Chondrocyte (in vitro differentiated cells): ENCODE measurements at regions not wholly inside any gene's neighbourhood (a gene's known extent, or its start where the extent isn't known, plus 50 kb on each side); places are given as distances from the start of the nearest gene placed in this dataset.
"Not testable (repeated sequence)": the region's sequence is repeated elsewhere in the genome, so short reads cannot be mapped to it uniquely, and the experiment has no call there.

Source experiments
- DNase-seq: peaks from one replicate; pipeline ENCODE4 v3.0.0; 2021; ENCODE audit warnings: mixed read lengths, low spot score
- H3K27ac Mint-ChIP-seq: one replicate; pipeline ENCODE4 v1.8.0; 2021; ENCODE audit warnings: mild to moderate bottlenecking, moderate library complexity, mixed read lengths; ENCODE audit not compliant: unreplicated experiment
- H3K27me3 Mint-ChIP-seq: 2 replicates; pipeline ENCODE4 v1.8.0; 2021; ENCODE audit warnings: low read depth, mixed read lengths
- H3K36me3 Mint-ChIP-seq: 2 replicates; pipeline ENCODE4 v1.8.0; 2021; ENCODE audit warnings: low read depth, mixed read lengths
- H3K4me1 Mint-ChIP-seq: 2 replicates; pipeline ENCODE4 v1.8.0; 2021; ENCODE audit warnings: low read depth, mild to moderate bottlenecking, mixed read lengths
- H3K4me3 Mint-ChIP-seq: one replicate; pipeline ENCODE4 v1.8.0; 2021; ENCODE audit warnings: mild to moderate bottlenecking, moderate library complexity, mixed read lengths; ENCODE audit not compliant: unreplicated experiment
- H3K9me3 Mint-ChIP-seq: 2 replicates; pipeline ENCODE4 v1.8.0; 2021; ENCODE audit warnings: low read depth, mixed read lengths
- TF ChIP-seq, protein P1 (sequence below): fragments of 200-600 bp; sonication (generic); IDR thresholded peaks from 2 replicates; pipeline ENCODE4 v1.5.0; 2021; ENCODE audit warnings: antibody characterized with exemption, mild to moderate bottlenecking, moderate library complexity

- H3K4me3 Mint-ChIP-seq, H3K27me3 Mint-ChIP-seq, H3K36me3 Mint-ChIP-seq, DNase-seq: not testable (repeated sequence)
- Mint-ChIP-seq H3K9me3 (peaks cover 14% of the 10 kb centered on the region), H3K27ac (peak overlapping the region; percentile 39), H3K4me1 (peaks cover 18% of the 10 kb centered on the region)
Observed at GRCh38 chr3:192968901-192969300, 51.2 kb upstream of the MB21D2 start.

DNA sequence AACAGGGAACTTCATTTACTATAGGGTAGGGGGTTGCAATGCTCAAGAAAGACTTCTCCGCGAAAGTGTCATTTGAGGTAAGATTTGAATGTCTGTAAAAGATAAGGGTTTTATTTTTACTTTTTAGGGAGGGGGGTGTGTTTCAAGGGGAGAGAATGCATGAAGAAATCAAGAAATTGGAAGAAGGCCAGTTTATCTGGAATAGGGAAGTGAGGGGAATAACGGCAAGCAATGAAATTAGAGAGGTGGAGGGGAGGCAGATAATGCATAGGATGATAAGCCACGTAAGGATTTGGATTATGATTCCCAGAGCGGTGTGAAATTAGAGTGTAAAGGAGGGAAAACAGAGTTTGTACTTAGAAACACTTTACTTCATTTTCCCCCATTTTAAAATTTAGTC is 63.0 kb upstream of the MB21D2 start:
- H3K4me3 Mint-ChIP-seq = no peak overlapping the region
- peaks cover 17% of the 10 kb centered on the region for H3K9me3 Mint-ChIP-seq
- H3K4me1 Mint-ChIP-seq = no peaks in the 10 kb centered on the region
- TF ChIP-seq, protein P1, sequence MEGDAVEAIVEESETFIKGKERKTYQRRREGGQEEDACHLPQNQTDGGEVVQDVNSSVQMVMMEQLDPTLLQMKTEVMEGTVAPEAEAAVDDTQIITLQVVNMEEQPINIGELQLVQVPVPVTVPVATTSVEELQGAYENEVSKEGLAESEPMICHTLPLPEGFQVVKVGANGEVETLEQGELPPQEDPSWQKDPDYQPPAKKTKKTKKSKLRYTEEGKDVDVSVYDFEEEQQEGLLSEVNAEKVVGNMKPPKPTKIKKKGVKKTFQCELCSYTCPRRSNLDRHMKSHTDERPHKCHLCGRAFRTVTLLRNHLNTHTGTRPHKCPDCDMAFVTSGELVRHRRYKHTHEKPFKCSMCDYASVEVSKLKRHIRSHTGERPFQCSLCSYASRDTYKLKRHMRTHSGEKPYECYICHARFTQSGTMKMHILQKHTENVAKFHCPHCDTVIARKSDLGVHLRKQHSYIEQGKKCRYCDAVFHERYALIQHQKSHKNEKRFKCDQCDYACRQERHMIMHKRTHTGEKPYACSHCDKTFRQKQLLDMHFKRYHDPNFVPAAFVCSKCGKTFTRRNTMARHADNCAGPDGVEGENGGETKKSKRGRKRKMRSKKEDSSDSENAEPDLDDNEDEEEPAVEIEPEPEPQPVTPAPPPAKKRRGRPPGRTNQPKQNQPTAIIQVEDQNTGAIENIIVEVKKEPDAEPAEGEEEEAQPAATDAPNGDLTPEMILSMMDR = no peak
- DNase-seq = no peak
- no peak overlapping the region for H3K27ac Mint-ChIP-seq
- peaks cover 5% of the 10 kb centered on the region for H3K36me3 Mint-ChIP-seq
- peaks cover 14% of the 10 kb centered on the region for H3K27me3 Mint-ChIP-seq

DNA sequence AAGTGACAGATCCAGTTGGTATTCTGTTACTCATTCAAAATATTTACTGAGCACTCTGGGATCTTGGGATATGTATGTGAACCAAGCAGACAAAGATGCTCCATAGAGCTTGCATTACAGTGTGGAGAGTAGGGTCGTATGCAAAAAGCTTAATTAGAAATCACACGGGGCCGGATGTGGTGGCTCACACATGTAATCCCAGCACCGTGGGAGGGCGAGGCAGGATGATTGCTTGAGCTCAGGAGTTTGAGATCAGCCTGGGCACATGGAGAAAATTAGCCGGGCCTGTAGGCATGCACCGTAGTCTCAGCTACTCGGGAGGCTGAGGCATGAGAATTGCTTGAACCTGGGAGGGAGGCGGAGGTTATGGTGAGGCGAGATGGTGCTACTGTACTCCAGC is 68.7 kb upstream of the MB21D2 start:
- TF ChIP-seq, protein P1 = no peak
- H3K36me3 Mint-ChIP-seq = no peaks in the 10 kb centered on the region
- peaks cover 5% of the 10 kb centered on the region for H3K27me3 Mint-ChIP-seq
- H3K9me3 Mint-ChIP-seq = no peaks in the 10 kb centered on the region
- H3K4me3 Mint-ChIP-seq = no peak overlapping the region
- no peak overlapping the region for H3K27ac Mint-ChIP-seq
- no peaks in the 10 kb centered on the region for H3K4me1 Mint-ChIP-seq
- no peak for DNase-seq

- Mint-ChIP-seq H3K4me1 (no peaks in the 10 kb centered on the region), H3K9me3 (no peaks in the 10 kb centered on the region), H3K27ac (no peak overlapping the region)
Observed at GRCh38 chr3:192991356-192991755, 73.7 kb upstream of the MB21D2 start.

DNA sequence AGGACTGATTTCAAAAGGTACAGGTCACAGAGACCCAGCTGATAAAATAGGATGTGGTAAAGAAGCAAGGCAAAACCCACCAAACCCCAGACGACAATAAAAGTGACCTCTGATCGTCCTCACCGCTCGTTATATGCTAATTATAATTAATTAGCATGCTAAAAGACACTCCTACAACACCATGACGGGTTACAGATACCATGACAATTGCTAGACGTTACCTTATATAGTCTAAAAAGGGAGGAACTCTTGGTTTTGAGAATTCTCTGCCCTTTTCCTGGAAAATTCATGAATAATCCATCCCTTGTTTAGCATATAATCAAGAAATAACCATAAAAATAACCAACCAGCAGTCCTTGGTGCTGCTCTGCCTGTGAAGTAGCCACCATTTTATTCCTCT is 74.7 kb upstream of the MB21D2 start:
- Mint-ChIP-seq H3K4me1 (no peaks in the 10 kb centered on the region), H3K27ac (no peak overlapping the region), H3K36me3 (no peaks in the 10 kb centered on the region)

More at GRCh38 chr3:192991356-192991755, 73.7 kb upstream of the MB21D2 start:
- no peaks in the 10 kb centered on the region for H3K36me3 Mint-ChIP-seq
- H3K27me3 Mint-ChIP-seq = peaks cover 8% of the 10 kb centered on the region
- no peak for DNase-seq
- TF ChIP-seq, protein P1 = no peak
- no peak overlapping the region for H3K4me3 Mint-ChIP-seq

GRCh38 chr3:192993411-192993810 is 75.8 kb upstream of the MB21D2 start:
- Mint-ChIP-seq H3K9me3 (no peaks in the 10 kb centered on the region), H3K4me3 (no peak overlapping the region), H3K27ac (no peak overlapping the region)

More for the DNA sequence above, 74.7 kb upstream of the MB21D2 start:
- DNase-seq = no peak
- Mint-ChIP-seq H3K4me3 (no peak overlapping the region), H3K9me3 (no peaks in the 10 kb centered on the region), H3K27me3 (peaks cover 14% of the 10 kb centered on the region)
- TF ChIP-seq, protein P1 = no peak

GRCh38 chr3:193001113-193001512 is 83.5 kb upstream of the MB21D2 start:
- DNase-seq, H3K36me3 Mint-ChIP-seq, H3K4me3 Mint-ChIP-seq, H3K27ac Mint-ChIP-seq, H3K9me3 Mint-ChIP-seq, H3K4me1 Mint-ChIP-seq: not testable (repeated sequence)
- peaks cover 20% of the 10 kb centered on the region for H3K27me3 Mint-ChIP-seq

More at GRCh38 chr3:192993411-192993810, 75.8 kb upstream of the MB21D2 start:
- Mint-ChIP-seq H3K27me3 (peaks cover 14% of the 10 kb centered on the region), H3K4me1 (no peaks in the 10 kb centered on the region), H3K36me3 (no peaks in the 10 kb centered on the region)
- TF ChIP-seq, protein P1 = no peak
- DNase-seq = no peak

DNA sequence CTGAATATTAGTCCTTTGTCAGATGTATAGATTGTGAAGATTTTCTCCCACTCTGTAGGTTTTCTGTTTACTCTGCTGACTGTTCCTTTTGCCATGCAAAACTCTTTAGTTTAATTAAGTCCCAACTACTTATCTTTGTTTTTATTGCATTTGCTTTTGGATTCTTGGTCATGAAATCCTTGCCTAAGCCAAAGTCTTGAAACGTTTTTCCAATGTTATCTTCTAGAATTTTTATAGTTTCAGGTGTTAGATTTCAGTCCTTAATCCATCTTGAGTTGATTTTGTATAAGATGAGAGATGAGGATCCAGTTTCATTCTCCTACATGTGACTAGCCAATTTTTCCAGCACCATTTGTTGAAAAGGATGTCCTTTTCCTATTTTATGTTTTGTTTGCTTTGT is 86.0 kb upstream of the MB21D2 start:
- not testable (repeated sequence) for H3K4me3 Mint-ChIP-seq, H3K36me3 Mint-ChIP-seq, DNase-seq, H3K9me3 Mint-ChIP-seq, H3K27ac Mint-ChIP-seq, H3K4me1 Mint-ChIP-seq
- peaks cover 30% of the 10 kb centered on the region for H3K27me3 Mint-ChIP-seq
